GM19324 (cell line): ENCODE measurements at regions not wholly inside any gene's neighbourhood (a gene's known extent, or its start where the extent isn't known, plus 50 kb on each side); places are given as distances from the start of the nearest gene placed in this dataset.
"Not testable (repeated sequence)": the region's sequence is repeated elsewhere in the genome, so short reads cannot be mapped to it uniquely, and the experiment has no call there.

Experiments
- ATAC-seq: cut with Tn5 transposase; IDR thresholded peaks from one replicate; pipeline ENCODE4 v1.9.1; 2021; ENCODE audit warnings: mild to moderate bottlenecking, moderate library complexity; ENCODE audit not compliant: unreplicated experiment, low FRiP score

GRCh38 chr13:83024955-83025594, 857.2 kb downstream of the SLITRK1 start:
- no peak for ATAC-seq

- no peak for ATAC-seq
These were observed 858.0 kb downstream of the SLITRK1 start for GRCh38 chr13:83024232-83024631.

GRCh38 chr13:83019986-83020385, 862.3 kb downstream of the SLITRK1 start:
- ATAC-seq: no peak

- ATAC-seq: no peak
These were observed 872.3 kb downstream of the SLITRK1 start for GRCh38 chr13:83009987-83010386.

GRCh38 chr13:83008212-83008929, 873.9 kb downstream of the SLITRK1 start:
- ATAC-seq: no peak

- no peak for ATAC-seq
These were observed 875.0 kb downstream of the SLITRK1 start for GRCh38 chr13:83007226-83007625.

- ATAC-seq: no peak
These were observed 879.1 kb downstream of the SLITRK1 start for GRCh38 chr13:83003185-83003584.

GRCh38 chr13:82993417-82993816, 888.9 kb downstream of the SLITRK1 start:
- ATAC-seq: no peak

GRCh38 chr13:82976499-82976898, 905.8 kb downstream of the SLITRK1 start:
- no peak for ATAC-seq

- ATAC-seq: no peak
These were observed 918.8 kb downstream of the SLITRK1 start for GRCh38 chr13:82963226-82964099.

- ATAC-seq: no peak
These were observed 919.9 kb downstream of the SLITRK1 start for GRCh38 chr13:82962397-82962796.

GRCh38 chr13:82961757-82962156, 920.5 kb downstream of the SLITRK1 start:
- no peak for ATAC-seq

GRCh38 chr13:82952336-82952735, 929.9 kb downstream of the SLITRK1 start:
- not testable (repeated sequence) for ATAC-seq

- no peak for ATAC-seq
These were observed 934.6 kb downstream of the SLITRK1 start for GRCh38 chr13:82947683-82948082.

- ATAC-seq: no peak
These were observed 935.1 kb downstream of the SLITRK1 start for GRCh38 chr13:82947191-82947621.

- ATAC-seq: no peak
These were observed 943.6 kb downstream of the SLITRK1 start for GRCh38 chr13:82938644-82939043.

- no peak for ATAC-seq
These were observed 948.3 kb downstream of the SLITRK1 start for GRCh38 chr13:82934000-82934399.

GRCh38 chr13:82925114-82925513, 957.2 kb downstream of the SLITRK1 start:
- no peak for ATAC-seq

GRCh38 chr13:82917984-82918383, 964.3 kb downstream of the SLITRK1 start:
- ATAC-seq: no peak

- no peak for ATAC-seq
These were observed 969.7 kb downstream of the SLITRK1 start for GRCh38 chr13:82912564-82912963.

GRCh38 chr13:82905071-82905470, 977.2 kb downstream of the SLITRK1 start:
- no peak for ATAC-seq
